Coronary artery (tissue), 2 donors: ENCODE measurements at regions not wholly inside any gene's neighbourhood (a gene's known extent, or its start where the extent isn't known, plus 50 kb on each side); places are given as distances from the start of the nearest gene placed in this dataset.
"Not testable (repeated sequence)": the region's sequence is repeated elsewhere in the genome, so short reads cannot be mapped to it uniquely, and the experiment has no call there.

Experiments used
- DNase-seq: peaks from one replicate; pipeline ENCODE4 v3.0.0-alpha.2; 2017; ENCODE audit warnings: low spot score
- H3K27ac ChIP-seq, 2 donors: fragments of 200-600 bp; sonication (generic); one replicate each; pipeline ENCODE4 v1.5.1; 2016 to 2019
- H3K4me3 ChIP-seq: fragments of 200-600 bp; sonication (generic); 2 replicates; pipeline ENCODE4 v1.5.1; 2016; ENCODE audit warnings: mild to moderate bottlenecking, moderate library complexity
- CTCF ChIP-seq: fragments of 200-600 bp; sonication (generic); IDR thresholded peaks from one replicate; pipeline ENCODE4 v1.5.1; 2019; ENCODE audit warnings: antibody characterized with exemption

GRCh38 chrX:25096522-25097045 is 80.8 kb upstream of the ARX start:
- no peak for TF ChIP-seq CTCF
- DNase-seq: no peak
- Histone ChIP-seq H3K4me3 (no peak overlapping the region), H3K27ac (no peak overlapping the region)

DNA sequence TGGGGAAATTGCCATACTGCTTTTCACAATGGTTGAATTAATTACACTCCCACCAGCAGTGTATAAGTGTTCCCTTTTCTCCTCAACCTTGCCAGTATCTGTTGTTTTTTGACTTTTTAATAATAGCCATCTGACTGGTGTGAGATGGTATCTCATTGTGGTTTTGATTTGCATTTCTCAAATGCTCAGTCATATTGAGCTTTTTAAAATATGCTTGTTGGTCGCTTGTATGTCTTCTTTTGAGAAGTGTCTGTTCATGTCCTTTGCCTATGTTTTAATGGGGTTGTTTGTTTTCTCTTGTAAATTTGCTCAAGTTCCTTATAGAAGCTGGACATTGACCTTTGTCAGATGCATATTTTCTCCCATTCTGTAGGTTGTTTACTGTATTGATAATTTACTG is 75.4 kb upstream of the ARX start:
- H3K4me3 ChIP-seq, DNase-seq, H3K27ac ChIP-seq: not testable (repeated sequence)

- Histone ChIP-seq H3K27ac (no peak overlapping the region), H3K4me3 (no peak overlapping the region)
- no peak for TF ChIP-seq CTCF
- DNase-seq: no peak
These were observed 68.7 kb upstream of the ARX start for GRCh38 chrX:25084446-25084845.

GRCh38 chrX:25083661-25084060 is 67.9 kb upstream of the ARX start:
- no peak for TF ChIP-seq CTCF
- Histone ChIP-seq H3K27ac (no peak overlapping the region), H3K4me3 (no peak overlapping the region)
- DNase-seq: no peak

DNA sequence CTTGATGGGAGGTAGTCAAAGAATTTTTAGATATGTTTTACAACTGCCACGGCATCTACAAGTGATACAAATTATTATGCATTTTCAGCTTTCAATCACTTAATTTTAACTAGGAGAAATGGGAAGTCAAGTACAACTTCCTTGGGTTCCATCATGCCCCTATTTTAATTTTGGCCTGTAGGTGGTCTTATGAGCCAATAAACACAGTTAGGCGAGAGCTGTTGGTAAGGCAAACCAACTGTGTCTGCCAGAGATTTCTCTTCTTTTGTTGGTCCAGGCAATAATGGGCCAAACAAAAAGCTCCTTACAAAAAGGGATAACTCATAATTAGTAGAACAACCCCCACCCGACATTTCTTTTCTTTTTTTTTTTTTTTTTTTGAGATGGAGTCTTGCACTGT is 63.3 kb upstream of the ARX start:
- Histone ChIP-seq H3K27ac (no peak overlapping the region), H3K4me3 (no peak overlapping the region)
- no peak for TF ChIP-seq CTCF
- no peak for DNase-seq

GRCh38 chrX:25076941-25077500 is 61.3 kb upstream of the ARX start:
- Histone ChIP-seq H3K4me3 (no peak overlapping the region), H3K27ac (no peak overlapping the region)
- TF ChIP-seq CTCF: no peak
- DNase-seq: no peak

DNA sequence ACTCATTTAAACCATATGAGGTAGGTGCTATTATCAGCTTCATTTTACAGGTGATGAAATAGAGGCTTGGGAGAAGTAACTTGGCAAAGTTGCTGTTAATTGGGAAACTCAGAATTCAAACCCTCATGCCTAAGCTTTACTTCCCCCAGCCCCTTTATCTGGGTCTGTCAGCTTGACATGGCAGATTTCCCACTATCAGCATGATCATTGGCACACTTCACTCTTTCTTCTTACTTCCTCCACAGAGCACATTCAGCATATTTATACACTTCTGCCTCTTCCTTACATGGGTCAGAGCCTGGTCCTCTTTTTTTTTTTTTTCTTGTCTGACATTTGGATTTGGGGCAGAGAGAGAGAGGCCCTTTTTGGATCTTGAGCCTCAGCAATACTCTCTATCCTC is 56.5 kb upstream of the ARX start:
- no peak for DNase-seq
- no peak for TF ChIP-seq CTCF
- Histone ChIP-seq H3K27ac (no peak overlapping the region), H3K4me3 (no peak overlapping the region)
